HG03108 (cell line): ENCODE measurements at regions not wholly inside any gene's neighbourhood (a gene's known extent, or its start where the extent isn't known, plus 50 kb on each side); places are given as distances from the start of the nearest gene placed in this dataset.
"Not testable (repeated sequence)": the region's sequence is repeated elsewhere in the genome, so short reads cannot be mapped to it uniquely, and the experiment has no call there.

Source experiments
- ATAC-seq: cut with Tn5 transposase; IDR thresholded peaks from one replicate; pipeline ENCODE4 v1.9.1; 2021; ENCODE audit warnings: moderate library complexity; ENCODE audit not compliant: unreplicated experiment

- ATAC-seq: no peak
Observed at GRCh38 chr2:186946896-186947467, 98.0 kb upstream of the ZSWIM2 start.

GRCh38 chr2:186941853-186942252, 92.9 kb upstream of the ZSWIM2 start:
- ATAC-seq: no peak

- ATAC-seq: no peak
Observed at GRCh38 chr2:186940463-186940862, 91.5 kb upstream of the ZSWIM2 start.

GRCh38 chr2:186934420-186934819, 85.5 kb upstream of the ZSWIM2 start:
- ATAC-seq: no peak

GRCh38 chr2:186927867-186928191, 78.9 kb upstream of the ZSWIM2 start:
- no peak for ATAC-seq

- ATAC-seq: no peak
Observed at GRCh38 chr2:186927185-186927866, 78.4 kb upstream of the ZSWIM2 start.

- ATAC-seq: no peak
Observed at GRCh38 chr2:186925514-186925913, 76.5 kb upstream of the ZSWIM2 start.

GRCh38 chr2:186922316-186922715, 73.3 kb upstream of the ZSWIM2 start:
- ATAC-seq: not testable (repeated sequence)

GRCh38 chr2:186919296-186919695, 70.3 kb upstream of the ZSWIM2 start:
- ATAC-seq: no peak

- no peak for ATAC-seq
Observed at GRCh38 chr2:186918495-186918894, 69.5 kb upstream of the ZSWIM2 start.

- ATAC-seq: no peak
Observed at GRCh38 chr2:186917866-186918265, 68.9 kb upstream of the ZSWIM2 start.

- ATAC-seq: peak; percentile 80
Observed at GRCh38 chr2:186913870-186914269, 64.9 kb upstream of the ZSWIM2 start.

- ATAC-seq: no peak
Observed at GRCh38 chr2:186912979-186913378, 64.0 kb upstream of the ZSWIM2 start.

GRCh38 chr2:186911551-186912085, 62.6 kb upstream of the ZSWIM2 start:
- no peak for ATAC-seq

GRCh38 chr2:186910996-186911395, 62.0 kb upstream of the ZSWIM2 start:
- ATAC-seq: no peak

- no peak for ATAC-seq
Observed at GRCh38 chr2:186909095-186909494, 60.1 kb upstream of the ZSWIM2 start.

GRCh38 chr2:186907897-186908296, 58.9 kb upstream of the ZSWIM2 start:
- ATAC-seq: no peak

- ATAC-seq: no peak
Observed at GRCh38 chr2:186903216-186903615, 54.2 kb upstream of the ZSWIM2 start.
